ENCODE measurements at regions not wholly inside any gene's neighbourhood (a gene's known extent, or its start where the extent isn't known, plus 50 kb on each side); places are given as distances from the start of the nearest gene placed in this dataset.
"Not testable (repeated sequence)": the region's sequence is repeated elsewhere in the genome, so short reads cannot be mapped to it uniquely, and the experiment has no call there.

DNA sequence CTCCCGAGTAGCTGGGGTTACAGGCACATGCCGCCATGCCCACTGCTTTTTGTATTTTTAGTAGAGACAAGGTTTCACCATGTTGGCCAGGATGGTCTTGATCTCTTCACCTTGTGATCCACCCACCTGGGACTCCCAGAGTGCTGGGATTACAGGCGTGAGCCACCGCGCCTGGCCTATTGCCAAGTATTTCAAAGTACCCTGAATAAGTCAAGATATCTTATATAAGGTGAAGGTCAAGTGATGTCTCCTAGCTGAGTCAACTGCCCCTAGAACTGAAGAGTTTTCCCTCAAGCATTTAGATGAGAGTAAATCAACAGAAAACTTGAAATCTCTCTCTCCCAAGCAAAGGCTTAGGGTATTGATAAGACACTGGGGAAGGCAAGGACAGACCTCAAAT is 63.9 kb downstream of the RPL22L1 start:
- Histone ChIP-seq H3K36me3 (ENCODE audit: insufficient read depth, low read length) (no peaks in the 10 kb centered on the region), H3K27me3 (ENCODE audit: insufficient read depth, low read length, poor library complexity, severe bottlenecking) (no peaks in the 10 kb centered on the region), H3K4me1 (ENCODE audit: insufficient read depth, low read length) (no peaks in the 10 kb centered on the region), H3K27ac (ENCODE audit: low read depth, low read length) (no peak overlapping the region), H3K9me3 (ENCODE audit: low read length) (no peaks in the 10 kb centered on the region), H3K4me3 (ENCODE audit: low read length) (no peak overlapping the region)
- no peak overlapping the region for H3K4me3 Mint-ChIP-seq
- H3K9me3 Mint-ChIP-seq, result no peaks in the 10 kb centered on the region
- peaks cover 0 to 6% (median 0%) of the 10 kb centered on the region in 3 donors for H3K36me3 Mint-ChIP-seq
- no peak for DNase-seq
- ChIA-PET POLR2A (no interaction called here), CTCF (no interaction called here)
- H3K4me1 Mint-ChIP-seq, result no peaks in the 10 kb centered on the region
- no peak overlapping the region for H3K27ac Mint-ChIP-seq
- H3K27me3 Mint-ChIP-seq, result peaks cover 13 to 30% of the 10 kb centered on the region in 2 donors

GRCh38 chr3:170805296-170805695 is 64.7 kb downstream of the RPL22L1 start:
- DNase-seq; H3K27me3 ChIP-seq (ENCODE audit: insufficient read depth, low read length, poor library complexity, severe bottlenecking); H3K9me3 ChIP-seq (ENCODE audit: low read length); H3K36me3 Mint-ChIP-seq; H3K27ac Mint-ChIP-seq; H3K36me3 ChIP-seq (ENCODE audit: insufficient read depth, low read length); POLR2A ChIA-PET; H3K4me3 ChIP-seq (ENCODE audit: low read length); H3K4me1 Mint-ChIP-seq; H3K27ac ChIP-seq (ENCODE audit: low read depth, low read length); CTCF ChIA-PET; H3K9me3 Mint-ChIP-seq; H3K4me1 ChIP-seq (ENCODE audit: insufficient read depth, low read length); H3K4me3 Mint-ChIP-seq: not testable (repeated sequence)
- peaks cover 14 to 32% of the 10 kb centered on the region in 2 donors for H3K27me3 Mint-ChIP-seq

DNA sequence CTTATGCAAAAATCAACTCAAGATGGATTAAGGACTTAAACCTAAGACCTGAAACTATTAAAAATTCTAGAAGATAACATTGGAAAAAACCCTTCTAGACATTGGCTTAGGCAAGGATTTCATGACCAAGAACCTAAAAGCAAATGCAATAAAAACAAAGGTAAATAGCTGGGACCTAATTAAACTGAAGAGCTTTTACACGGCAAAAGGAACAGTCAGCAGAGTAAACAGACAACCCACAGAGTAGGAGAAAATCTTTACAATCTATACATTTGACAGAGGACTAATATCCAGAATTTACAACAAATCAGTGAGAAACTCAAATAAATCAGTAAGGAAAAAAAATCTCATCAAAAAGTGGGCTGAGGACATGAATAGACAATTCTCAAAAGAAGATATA is 65.4 kb downstream of the RPL22L1 start:
- H3K4me3 Mint-ChIP-seq; H3K4me1 ChIP-seq (ENCODE audit: insufficient read depth, low read length); H3K27me3 ChIP-seq (ENCODE audit: insufficient read depth, low read length, poor library complexity, severe bottlenecking); CTCF ChIA-PET; H3K4me1 Mint-ChIP-seq; H3K4me3 ChIP-seq (ENCODE audit: low read length); H3K27ac ChIP-seq (ENCODE audit: low read depth, low read length); H3K36me3 ChIP-seq (ENCODE audit: insufficient read depth, low read length); POLR2A ChIA-PET; H3K9me3 Mint-ChIP-seq; H3K27ac Mint-ChIP-seq; H3K9me3 ChIP-seq (ENCODE audit: low read length); DNase-seq; H3K36me3 Mint-ChIP-seq: not testable (repeated sequence)
- peaks cover 18 to 35% of the 10 kb centered on the region in 2 donors for H3K27me3 Mint-ChIP-seq

DNA sequence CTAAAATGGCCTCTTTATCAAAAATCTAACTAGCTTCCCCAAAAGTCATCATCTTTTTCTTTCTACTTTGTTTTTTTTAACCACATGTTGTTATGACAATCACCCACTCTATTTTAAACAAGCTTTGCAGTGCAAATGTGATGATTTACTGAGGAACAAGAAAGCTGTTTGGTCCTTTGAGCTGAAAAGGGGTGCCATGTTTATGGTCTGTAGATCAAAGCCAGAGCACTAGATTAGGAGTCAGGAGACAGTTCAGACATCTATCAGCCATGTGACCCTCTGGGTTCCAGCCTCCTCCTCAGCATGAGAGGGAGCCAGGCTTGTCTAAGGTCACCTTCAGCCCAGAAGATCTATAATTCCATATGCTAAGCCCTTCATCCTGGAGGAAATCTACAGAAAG is 65.9 kb downstream of the RPL22L1 start:
- Histone ChIP-seq H3K4me1 (ENCODE audit: insufficient read depth, low read length) (no peaks in the 10 kb centered on the region), H3K27ac (ENCODE audit: low read depth, low read length) (no peak overlapping the region), H3K9me3 (ENCODE audit: low read length) (no peaks in the 10 kb centered on the region), H3K4me3 (ENCODE audit: low read length) (no peak overlapping the region), H3K36me3 (ENCODE audit: insufficient read depth, low read length) (no peaks in the 10 kb centered on the region), H3K27me3 (ENCODE audit: insufficient read depth, low read length, poor library complexity, severe bottlenecking) (no peaks in the 10 kb centered on the region)
- ChIA-PET CTCF (interaction anchor here (1.0 kb wide), 1 partner anchor 8 kb away, joined by 5 read pairs; no protein-coding TSS in a partner anchor), POLR2A (no interaction called here)
- H3K4me3 Mint-ChIP-seq, result no peak overlapping the region
- peaks cover 0 to 6% (median 0%) of the 10 kb centered on the region in 3 donors for H3K36me3 Mint-ChIP-seq
- no peak for DNase-seq
- no peak overlapping the region for H3K27ac Mint-ChIP-seq
- H3K4me1 Mint-ChIP-seq, result no peaks in the 10 kb centered on the region
- H3K9me3 Mint-ChIP-seq, result peaks cover 0 to 2% (median 0%) of the 10 kb centered on the region in 5 donors
- H3K27me3 Mint-ChIP-seq, result peaks cover 18 to 35% of the 10 kb centered on the region in 2 donors

DNA sequence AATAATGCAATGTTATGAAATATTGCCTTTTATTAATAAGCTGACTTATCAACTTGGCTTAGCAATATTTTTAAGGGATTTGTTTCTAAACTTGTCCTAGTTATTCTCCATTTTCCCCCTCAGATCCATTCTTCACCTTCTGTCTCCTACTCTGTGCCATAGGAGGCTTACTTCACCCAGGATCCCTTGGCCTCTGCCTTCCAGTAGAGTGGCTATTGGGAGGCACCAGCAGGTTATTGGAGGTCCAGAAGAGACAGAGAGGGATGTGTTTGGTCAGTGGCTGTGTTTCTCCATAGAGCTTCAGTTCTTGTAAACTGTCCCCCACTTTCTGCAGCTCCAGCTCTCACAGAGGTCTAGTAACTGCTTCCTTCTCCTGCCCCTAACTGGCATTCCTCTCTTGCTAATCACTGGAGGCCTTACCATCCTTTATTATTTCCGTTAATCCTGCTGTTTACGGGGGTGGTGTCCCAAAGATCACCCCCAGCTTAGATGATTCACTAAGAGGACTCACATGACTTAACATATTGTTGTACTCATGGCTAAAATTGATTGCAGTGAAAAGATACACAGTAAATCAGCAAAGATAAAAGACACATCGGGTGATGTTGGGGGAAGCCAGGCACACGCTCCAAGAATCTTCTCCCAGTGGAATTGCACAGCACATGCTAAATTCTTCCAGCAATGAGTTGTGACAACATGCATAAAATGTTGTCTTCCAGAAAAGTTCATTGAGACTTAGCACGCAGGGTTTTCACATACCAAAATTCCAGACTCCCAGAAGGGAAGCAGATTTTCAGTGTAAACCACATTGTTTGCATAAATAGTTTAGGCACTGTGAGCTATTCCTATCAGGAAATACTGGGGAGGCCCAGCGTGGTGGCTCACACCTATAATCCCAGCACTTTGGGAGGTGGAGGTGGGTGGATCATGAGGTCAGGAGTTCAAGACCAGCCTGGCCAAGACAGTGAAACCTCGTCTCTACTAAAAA is 67.5 kb downstream of the RPL22L1 start:
- no peaks in the 10 kb centered on the region for H3K27me3 ChIP-seq (ENCODE audit: insufficient read depth, low read length, poor library complexity, severe bottlenecking)
- H3K9me3 Mint-ChIP-seq, result peaks cover 0 to 2% (median 0%) of the 10 kb centered on the region in 5 donors
- no peak overlapping the region for H3K27ac Mint-ChIP-seq
- ChIA-PET CTCF (interaction anchor here (1.4 kb wide), 1 partner anchor 9 kb away, joined by 4 read pairs; no protein-coding TSS in a partner anchor), POLR2A (no interaction called here)
- H3K9me3 ChIP-seq (ENCODE audit: low read length), result no peaks in the 10 kb centered on the region
- H3K4me3 Mint-ChIP-seq, result no peak overlapping the region
- no peaks in the 10 kb centered on the region for H3K36me3 ChIP-seq (ENCODE audit: insufficient read depth, low read length)
- no peaks in the 10 kb centered on the region for H3K4me1 Mint-ChIP-seq
- H3K4me3 ChIP-seq (ENCODE audit: low read length), result no peak overlapping the region
- peaks cover 18 to 40% of the 10 kb centered on the region in 2 donors for H3K27me3 Mint-ChIP-seq
- H3K4me1 ChIP-seq (ENCODE audit: insufficient read depth, low read length), result no peaks in the 10 kb centered on the region
- DNase-seq, result no peak
- H3K27ac ChIP-seq (ENCODE audit: low read depth, low read length), result no peak overlapping the region
- H3K36me3 Mint-ChIP-seq, result peaks cover 0 to 6% (median 0%) of the 10 kb centered on the region in 3 donors

DNA sequence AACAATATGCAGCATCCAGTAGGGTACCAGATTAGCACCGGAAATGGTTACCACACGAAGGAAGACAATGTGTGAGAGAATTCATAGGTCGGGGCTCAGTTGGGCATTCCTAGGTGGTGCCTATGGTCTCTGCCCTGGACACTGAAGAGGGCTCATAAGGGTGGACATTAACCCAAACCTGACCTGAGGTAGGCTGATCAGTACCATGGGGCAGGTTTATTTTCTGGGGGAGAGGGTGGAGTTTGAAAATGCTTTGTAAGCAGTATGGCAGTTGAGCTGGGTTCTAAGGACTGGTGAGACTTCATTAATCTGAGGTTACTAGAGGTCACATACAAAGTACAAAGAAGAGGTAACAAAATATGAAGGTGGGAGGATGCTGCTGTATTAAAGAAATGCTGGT is 68.4 kb downstream of the RPL22L1 start:
- Mint-ChIP-seq H3K9me3 (peaks cover 0 to 2% (median 0%) of the 10 kb centered on the region in 5 donors), H3K4me3 (no peak overlapping the region), H3K4me1 (no peaks in the 10 kb centered on the region), H3K27ac (peak overlapping the region in 1 of 8 donors; percentile 4), H3K36me3 (peaks cover 0 to 6% (median 0%) of the 10 kb centered on the region in 3 donors), H3K27me3 (peaks cover 20 to 46% of the 10 kb centered on the region in 2 donors)
- DNase-seq, result no peak
- Histone ChIP-seq H3K4me3 (ENCODE audit: low read length) (no peak overlapping the region), H3K27me3 (ENCODE audit: insufficient read depth, low read length, poor library complexity, severe bottlenecking) (no peaks in the 10 kb centered on the region), H3K4me1 (ENCODE audit: insufficient read depth, low read length) (no peaks in the 10 kb centered on the region), H3K27ac (ENCODE audit: low read depth, low read length) (no peak overlapping the region), H3K36me3 (ENCODE audit: insufficient read depth, low read length) (no peaks in the 10 kb centered on the region), H3K9me3 (ENCODE audit: low read length) (no peaks in the 10 kb centered on the region)
- POLR2A ChIA-PET, result no interaction called here
- CTCF ChIA-PET, result interaction anchor here (1.4 kb wide), 1 partner anchor 10 kb away, joined by 4 read pairs; no protein-coding TSS in a partner anchor

GRCh38 chr3:170800275-170800674 is 69.7 kb downstream of the RPL22L1 start:
- POLR2A ChIA-PET; DNase-seq; H3K4me1 Mint-ChIP-seq; H3K27ac Mint-ChIP-seq; H3K4me3 Mint-ChIP-seq; H3K4me3 ChIP-seq (ENCODE audit: low read length); H3K27me3 ChIP-seq (ENCODE audit: insufficient read depth, low read length, poor library complexity, severe bottlenecking); H3K36me3 Mint-ChIP-seq; H3K9me3 ChIP-seq (ENCODE audit: low read length); CTCF ChIA-PET; H3K9me3 Mint-ChIP-seq; H3K27ac ChIP-seq (ENCODE audit: low read depth, low read length); H3K4me1 ChIP-seq (ENCODE audit: insufficient read depth, low read length); H3K36me3 ChIP-seq (ENCODE audit: insufficient read depth, low read length): not testable (repeated sequence)
- peaks cover 18 to 49% of the 10 kb centered on the region in 2 donors for H3K27me3 Mint-ChIP-seq

DNA sequence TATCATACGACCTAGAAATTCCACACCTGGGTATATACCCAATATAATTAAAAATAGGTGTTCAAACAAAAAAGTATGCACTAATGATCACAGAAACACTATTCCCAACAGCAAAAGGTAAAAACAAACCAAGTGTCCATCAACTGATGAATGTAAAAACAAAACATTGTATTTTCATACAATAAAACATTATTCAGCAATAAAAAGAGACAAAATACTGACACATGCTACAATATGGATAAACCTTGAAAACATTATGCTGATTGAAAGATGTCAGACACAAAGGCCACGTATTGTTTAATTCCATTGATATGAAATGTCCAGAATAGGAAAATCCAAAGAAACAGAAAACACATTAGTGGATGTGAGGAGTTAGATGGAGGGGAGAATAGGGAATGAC is 71.0 kb downstream of the RPL22L1 start:
- Histone ChIP-seq H3K9me3 (ENCODE audit: low read length) (no peaks in the 10 kb centered on the region), H3K27me3 (ENCODE audit: insufficient read depth, low read length, poor library complexity, severe bottlenecking) (no peaks in the 10 kb centered on the region), H3K36me3 (ENCODE audit: insufficient read depth, low read length) (no peaks in the 10 kb centered on the region), H3K4me3 (ENCODE audit: low read length) (no peak overlapping the region), H3K27ac (ENCODE audit: low read depth, low read length) (no peak overlapping the region), H3K4me1 (ENCODE audit: insufficient read depth, low read length) (no peaks in the 10 kb centered on the region)
- peaks cover 0 to 2% (median 0%) of the 10 kb centered on the region in 5 donors for H3K9me3 Mint-ChIP-seq
- no peak overlapping the region for H3K4me3 Mint-ChIP-seq
- no peaks in the 10 kb centered on the region for H3K36me3 Mint-ChIP-seq
- DNase-seq, result no peak
- H3K27me3 Mint-ChIP-seq, result peaks cover 18 to 40% of the 10 kb centered on the region in 2 donors
- no peak overlapping the region for H3K27ac Mint-ChIP-seq
- no peaks in the 10 kb centered on the region for H3K4me1 Mint-ChIP-seq
- POLR2A ChIA-PET, result no interaction called here
- CTCF ChIA-PET, result no interaction called here
